ENCODE measurements at regions not wholly inside any gene's neighbourhood (a gene's known extent, or its start where the extent isn't known, plus 50 kb on each side); places are given as distances from the start of the nearest gene placed in this dataset.

DNA sequence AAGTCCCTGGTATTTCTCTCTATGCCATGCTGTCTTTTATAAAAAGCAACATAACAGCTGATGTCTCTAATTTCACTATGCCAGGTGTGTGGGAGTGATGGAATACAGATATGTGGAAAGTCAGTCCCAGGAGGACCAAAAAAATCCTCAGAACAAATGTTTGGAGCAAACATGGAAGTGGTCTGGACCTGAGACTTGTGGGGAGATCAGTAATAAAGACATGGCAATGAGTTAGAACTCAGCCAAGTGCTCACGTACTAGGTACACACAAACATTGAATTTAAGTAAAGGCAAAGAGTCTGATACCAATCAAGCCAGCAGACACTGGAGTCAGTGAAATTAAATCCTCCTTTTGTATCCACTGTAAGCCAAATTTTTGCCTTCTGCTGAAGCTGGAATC lies 223.6 kb downstream of the ALG10B start:
- TF ChIP-seq, protein P1, sequence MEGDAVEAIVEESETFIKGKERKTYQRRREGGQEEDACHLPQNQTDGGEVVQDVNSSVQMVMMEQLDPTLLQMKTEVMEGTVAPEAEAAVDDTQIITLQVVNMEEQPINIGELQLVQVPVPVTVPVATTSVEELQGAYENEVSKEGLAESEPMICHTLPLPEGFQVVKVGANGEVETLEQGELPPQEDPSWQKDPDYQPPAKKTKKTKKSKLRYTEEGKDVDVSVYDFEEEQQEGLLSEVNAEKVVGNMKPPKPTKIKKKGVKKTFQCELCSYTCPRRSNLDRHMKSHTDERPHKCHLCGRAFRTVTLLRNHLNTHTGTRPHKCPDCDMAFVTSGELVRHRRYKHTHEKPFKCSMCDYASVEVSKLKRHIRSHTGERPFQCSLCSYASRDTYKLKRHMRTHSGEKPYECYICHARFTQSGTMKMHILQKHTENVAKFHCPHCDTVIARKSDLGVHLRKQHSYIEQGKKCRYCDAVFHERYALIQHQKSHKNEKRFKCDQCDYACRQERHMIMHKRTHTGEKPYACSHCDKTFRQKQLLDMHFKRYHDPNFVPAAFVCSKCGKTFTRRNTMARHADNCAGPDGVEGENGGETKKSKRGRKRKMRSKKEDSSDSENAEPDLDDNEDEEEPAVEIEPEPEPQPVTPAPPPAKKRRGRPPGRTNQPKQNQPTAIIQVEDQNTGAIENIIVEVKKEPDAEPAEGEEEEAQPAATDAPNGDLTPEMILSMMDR (conservative IDR thresholded peaks at IDR 0.05; ENCODE audit: low read depth in 2 of 2): no peak
- TF ChIP-seq, protein P2, sequence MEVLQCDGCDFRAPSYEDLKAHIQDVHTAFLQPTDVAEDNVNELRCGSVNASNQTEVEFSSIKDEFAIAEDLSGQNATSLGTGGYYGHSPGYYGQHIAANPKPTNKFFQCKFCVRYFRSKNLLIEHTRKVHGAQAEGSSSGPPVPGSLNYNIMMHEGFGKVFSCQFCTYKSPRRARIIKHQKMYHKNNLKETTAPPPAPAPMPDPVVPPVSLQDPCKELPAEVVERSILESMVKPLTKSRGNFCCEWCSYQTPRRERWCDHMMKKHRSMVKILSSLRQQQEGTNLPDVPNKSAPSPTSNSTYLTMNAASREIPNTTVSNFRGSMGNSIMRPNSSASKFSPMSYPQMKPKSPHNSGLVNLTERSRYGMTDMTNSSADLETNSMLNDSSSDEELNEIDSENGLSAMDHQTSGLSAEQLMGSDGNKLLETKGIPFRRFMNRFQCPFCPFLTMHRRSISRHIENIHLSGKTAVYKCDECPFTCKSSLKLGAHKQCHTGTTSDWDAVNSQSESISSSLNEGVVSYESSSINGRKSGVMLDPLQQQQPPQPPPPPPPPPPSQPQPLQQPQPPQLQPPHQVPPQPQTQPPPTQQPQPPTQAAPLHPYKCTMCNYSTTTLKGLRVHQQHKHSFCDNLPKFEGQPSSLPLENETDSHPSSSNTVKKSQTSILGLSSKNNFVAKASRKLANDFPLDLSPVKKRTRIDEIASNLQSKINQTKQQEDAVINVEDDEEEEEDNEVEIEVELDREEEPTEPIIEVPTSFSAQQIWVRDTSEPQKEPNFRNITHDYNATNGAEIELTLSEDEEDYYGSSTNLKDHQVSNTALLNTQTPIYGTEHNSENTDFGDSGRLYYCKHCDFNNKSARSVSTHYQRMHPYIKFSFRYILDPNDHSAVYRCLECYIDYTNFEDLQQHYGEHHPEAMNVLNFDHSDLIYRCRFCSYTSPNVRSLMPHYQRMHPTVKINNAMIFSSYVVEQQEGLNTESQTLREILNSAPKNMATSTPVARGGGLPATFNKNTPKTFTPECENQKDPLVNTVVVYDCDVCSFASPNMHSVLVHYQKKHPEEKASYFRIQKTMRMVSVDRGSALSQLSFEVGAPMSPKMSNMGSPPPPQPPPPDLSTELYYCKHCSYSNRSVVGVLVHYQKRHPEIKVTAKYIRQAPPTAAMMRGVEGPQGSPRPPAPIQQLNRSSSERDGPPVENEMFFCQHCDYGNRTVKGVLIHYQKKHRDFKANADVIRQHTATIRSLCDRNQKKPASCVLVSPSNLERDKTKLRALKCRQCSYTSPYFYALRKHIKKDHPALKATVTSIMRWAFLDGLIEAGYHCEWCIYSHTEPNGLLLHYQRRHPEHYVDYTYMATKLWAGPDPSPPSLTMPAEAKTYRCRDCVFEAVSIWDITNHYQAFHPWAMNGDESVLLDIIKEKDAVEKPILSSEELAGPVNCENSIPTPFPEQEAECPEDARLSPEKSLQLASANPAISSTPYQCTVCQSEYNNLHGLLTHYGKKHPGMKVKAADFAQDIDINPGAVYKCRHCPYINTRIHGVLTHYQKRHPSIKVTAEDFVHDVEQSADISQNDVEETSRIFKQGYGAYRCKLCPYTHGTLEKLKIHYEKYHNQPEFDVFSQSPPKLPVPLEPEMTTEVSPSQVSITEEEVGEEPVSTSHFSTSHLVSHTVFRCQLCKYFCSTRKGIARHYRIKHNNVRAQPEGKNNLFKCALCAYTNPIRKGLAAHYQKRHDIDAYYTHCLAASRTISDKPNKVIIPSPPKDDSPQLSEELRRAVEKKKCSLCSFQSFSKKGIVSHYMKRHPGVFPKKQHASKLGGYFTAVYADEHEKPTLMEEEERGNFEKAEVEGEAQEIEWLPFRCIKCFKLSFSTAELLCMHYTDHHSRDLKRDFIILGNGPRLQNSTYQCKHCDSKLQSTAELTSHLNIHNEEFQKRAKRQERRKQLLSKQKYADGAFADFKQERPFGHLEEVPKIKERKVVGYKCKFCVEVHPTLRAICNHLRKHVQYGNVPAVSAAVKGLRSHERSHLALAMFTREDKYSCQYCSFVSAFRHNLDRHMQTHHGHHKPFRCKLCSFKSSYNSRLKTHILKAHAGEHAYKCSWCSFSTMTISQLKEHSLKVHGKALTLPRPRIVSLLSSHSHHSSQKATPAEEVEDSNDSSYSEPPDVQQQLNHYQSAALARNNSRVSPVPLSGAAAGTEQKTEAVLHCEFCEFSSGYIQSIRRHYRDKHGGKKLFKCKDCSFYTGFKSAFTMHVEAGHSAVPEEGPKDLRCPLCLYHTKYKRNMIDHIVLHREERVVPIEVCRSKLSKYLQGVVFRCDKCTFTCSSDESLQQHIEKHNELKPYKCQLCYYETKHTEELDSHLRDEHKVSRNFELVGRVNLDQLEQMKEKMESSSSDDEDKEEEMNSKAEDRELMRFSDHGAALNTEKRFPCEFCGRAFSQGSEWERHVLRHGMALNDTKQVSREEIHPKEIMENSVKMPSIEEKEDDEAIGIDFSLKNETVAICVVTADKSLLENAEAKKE (CRISPR knock-in tag; IDR thresholded peaks at IDR 0.05): no peak
- TF ChIP-seq EZH2 (IDR thresholded peaks at IDR 0.05; ENCODE audit: low read depth, unreplicated experiment) (no peak), STAT1 (IDR thresholded peaks at IDR 0.05; ENCODE audit: unreplicated experiment) (no peak), POLR2AphosphoS5 (IDR thresholded peaks at IDR 0.05; ENCODE audit: low read depth) (no peak), ZNF331 (CRISPR knock-in tag; IDR thresholded peaks at IDR 0.05; ENCODE audit: low read depth) (no peak), CREB1 (CRISPR knock-in tag; IDR thresholded peaks at IDR 0.05; ENCODE audit: low read depth) (no peak), EZH2phosphoT487 (IDR thresholded peaks at IDR 0.05; ENCODE audit: unreplicated experiment) (no peak), NANOG (IDR thresholded peaks at IDR 0.05; ENCODE audit: borderline replicate concordance) (no peak)
- TF ChIP-seq, protein P3, sequence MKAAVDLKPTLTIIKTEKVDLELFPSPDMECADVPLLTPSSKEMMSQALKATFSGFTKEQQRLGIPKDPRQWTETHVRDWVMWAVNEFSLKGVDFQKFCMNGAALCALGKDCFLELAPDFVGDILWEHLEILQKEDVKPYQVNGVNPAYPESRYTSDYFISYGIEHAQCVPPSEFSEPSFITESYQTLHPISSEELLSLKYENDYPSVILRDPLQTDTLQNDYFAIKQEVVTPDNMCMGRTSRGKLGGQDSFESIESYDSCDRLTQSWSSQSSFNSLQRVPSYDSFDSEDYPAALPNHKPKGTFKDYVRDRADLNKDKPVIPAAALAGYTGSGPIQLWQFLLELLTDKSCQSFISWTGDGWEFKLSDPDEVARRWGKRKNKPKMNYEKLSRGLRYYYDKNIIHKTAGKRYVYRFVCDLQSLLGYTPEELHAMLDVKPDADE (IDR thresholded peaks at IDR 0.05): no peak

Measured in GM23338 (cell line).